Forelimb muscle (tissue), 1 donor: ENCODE measurements at regions not wholly inside any gene's neighbourhood (a gene's known extent, or its start where the extent isn't known, plus 50 kb on each side); places are given as distances from the start of the nearest gene placed in this dataset.
"Not testable (repeated sequence)": the region's sequence is repeated elsewhere in the genome, so short reads cannot be mapped to it uniquely, and the experiment has no call there.

Experiments used
- DNase-seq: peaks from one replicate; pipeline ENCODE4 v3.0.0-alpha.2; 2013; ENCODE audit warnings: low read depth

DNA sequence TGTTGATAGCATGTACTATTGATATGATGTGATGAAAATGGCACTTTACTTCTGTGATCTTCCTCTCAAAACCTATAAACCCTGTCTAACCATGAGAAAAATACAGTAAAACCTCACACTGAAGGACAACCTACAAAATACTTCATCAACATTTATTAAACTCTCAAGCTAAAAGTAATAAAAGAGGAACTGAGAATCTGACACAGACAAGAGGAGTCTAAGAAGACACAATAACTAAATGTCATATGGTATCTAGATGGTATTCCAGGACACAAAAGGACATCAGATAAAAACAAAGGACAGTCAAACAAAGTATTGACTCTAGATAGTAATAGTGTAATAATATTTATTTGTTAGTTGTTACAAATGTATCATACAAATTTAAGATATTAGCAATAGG lies 655.3 kb downstream of the SH3BGRL start:
- no peak for DNase-seq

DNA sequence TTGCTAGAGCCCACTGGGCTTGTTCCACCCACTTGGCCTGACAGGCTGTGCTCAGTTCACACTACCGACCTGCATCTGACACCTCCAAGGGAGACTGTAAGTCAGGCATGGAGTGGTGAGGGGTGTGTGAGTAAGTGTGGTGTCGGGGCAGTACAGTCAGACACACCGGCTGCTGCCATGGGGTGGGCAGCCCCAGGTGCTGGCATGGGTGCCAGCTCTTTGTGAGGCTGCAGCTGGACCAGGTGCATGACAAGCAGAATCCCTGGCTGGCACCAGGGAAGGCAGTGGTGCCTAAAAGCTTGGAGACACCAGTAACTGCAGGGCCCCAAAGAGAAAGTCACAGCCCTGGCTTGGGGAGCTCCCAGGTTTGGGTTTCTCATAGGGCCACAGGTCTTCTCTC lies 665.0 kb downstream of the SH3BGRL start:
- no peak for DNase-seq

DNA sequence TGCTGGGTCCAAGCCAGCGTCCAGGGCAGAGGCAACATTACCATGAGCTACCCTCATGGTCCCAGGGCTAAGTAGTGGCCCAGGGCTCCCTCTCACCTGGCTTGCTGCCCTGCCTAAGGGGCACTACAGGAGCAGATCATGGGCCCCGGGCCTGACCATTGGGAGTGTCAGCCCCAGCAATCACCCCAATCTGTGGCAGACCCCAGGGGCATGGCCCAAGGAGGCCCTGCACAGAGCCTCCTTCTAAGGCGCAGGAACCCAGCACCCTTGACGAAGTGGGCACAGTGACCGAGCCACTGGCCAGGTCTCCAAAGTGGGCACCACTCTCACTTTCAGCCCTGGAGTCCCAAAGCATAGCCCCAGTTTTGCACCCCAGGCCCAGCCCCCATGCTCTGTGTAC lies 667.1 kb downstream of the SH3BGRL start:
- DNase-seq, result no peak

DNA sequence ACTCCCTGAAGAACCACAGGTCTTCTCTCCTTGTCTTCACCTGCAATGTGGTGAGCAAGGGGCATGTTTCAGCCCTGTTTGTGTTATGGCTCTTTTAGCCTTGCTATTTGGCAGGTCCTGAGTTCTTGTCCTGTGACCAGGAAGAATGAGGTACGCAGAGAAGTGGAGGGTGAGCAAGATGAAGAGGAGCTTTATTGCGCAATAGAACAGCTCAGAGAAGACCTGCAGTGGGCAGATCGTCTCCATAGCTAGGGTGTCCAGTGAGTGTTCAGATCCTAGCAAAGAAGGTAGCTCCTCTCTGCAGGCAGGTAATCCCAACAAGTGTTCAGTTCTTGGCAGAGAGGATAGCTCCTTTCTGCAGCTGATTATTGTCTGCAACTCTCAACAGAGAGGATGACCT lies 672.9 kb downstream of the SH3BGRL start:
- DNase-seq, result no peak

DNA sequence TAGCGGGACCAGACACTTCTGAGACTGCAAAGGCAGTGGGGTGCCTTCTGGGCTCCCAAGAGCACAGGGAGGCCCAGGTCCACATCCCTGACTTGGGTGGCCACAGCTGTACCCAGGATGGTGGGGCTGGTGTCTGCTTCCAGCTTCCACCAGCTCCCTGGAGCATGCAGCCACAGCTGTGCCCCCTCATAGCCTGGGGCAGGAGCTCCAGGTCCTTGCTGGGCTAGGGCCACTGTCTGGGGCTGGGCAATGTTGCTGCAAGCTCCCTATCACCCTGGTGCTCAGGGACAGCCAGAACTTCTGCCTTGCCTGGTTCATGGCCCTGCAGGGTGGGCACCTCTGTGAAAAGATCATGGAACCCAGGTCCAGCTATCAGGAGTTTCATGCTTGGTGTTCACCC lies 673.9 kb downstream of the SH3BGRL start:
- no peak for DNase-seq

DNA sequence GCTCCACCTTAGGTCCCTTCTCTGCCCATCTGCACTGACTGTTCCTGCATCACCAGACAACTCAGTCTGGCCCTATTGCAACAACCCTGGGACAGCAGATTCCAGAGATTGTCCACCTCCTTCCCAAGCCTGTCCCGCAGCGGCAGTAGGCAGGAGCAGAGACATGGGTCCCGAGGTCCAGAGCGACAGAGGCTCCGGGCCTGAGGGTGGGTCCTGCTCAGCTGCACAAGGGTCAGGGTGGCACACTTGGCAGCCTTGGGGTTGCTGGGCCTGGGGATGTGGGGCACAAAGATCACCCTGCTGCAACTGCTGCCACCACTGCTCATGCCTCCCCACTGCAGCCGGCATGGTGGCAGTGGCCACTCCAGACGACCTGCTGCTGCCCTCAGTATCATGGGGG lies 674.5 kb downstream of the SH3BGRL start:
- DNase-seq, result no peak

DNA sequence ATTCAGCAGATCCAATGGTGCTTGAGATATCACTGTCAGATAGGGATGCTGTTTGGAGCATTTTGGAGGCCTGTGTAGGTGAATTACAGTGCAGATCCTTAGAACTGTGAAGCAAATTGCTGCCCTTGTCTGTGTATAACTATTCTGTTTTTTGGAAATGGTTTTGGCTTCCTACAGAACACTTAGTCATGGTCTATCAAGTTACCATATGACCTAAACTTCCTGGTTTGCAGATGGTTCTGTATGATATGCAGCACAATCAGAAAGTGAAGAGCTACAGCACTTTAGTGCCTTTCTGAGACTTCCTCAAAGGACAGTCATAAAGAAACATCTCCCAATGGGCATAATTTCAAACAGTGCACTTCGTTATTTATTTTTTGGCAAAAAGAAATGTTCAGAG lies 688.6 kb downstream of the SH3BGRL start:
- no peak for DNase-seq

DNA sequence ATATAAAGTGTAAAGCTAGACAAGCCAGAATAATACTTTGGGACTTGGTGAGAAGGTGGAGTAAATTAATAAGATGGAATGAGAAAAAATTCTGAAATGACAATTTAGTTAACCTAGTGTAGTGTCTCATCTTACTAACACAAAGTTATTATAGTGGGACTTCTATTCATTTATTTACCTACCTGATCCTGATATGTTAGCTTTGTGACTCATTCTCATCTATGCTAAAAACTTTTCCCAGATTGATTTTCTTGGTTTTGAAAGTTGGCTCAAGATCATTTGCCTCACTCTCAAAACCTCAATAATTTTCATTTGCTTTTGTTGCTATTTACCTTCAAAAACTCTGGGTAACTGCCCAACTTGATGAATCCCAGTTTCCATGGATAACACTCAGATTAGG lies 698.6 kb downstream of the SH3BGRL start:
- no peak for DNase-seq

DNA sequence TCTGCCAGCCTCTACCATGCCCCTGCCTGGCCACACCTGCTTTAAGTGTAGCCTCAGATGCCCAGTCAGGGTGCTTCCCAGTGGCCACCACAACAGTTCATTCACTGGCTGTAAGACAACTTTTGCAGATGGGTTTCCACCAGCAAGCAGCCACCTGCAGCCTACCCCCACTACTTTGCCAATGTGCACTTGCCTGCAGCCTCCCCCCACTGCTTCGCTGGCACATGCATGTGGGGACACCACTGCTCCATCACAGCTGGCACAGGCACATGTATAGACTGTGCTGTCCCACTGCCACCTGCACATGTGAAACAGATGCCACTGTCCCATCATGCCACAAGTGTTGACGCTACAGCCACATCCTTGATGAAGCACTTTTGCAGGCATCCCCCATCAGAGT lies 723.9 kb downstream of the SH3BGRL start:
- DNase-seq, result no peak

DNA sequence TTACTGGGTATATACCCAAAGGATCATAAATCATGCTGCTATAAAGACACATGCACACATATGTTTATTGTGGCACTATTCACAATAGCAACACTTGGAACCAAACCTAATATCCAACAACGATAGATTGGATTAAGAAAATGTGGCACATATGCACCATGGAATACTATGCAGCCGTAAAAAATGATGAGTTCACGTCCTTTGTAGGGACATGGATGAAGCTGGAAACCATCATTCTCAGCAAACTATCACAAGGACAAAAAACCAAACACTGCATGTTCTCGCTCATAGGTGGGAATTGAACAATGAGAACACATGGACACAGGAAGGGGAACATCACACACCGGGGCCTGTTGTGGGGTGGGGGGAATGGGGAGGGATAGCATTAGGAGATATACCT lies 744.0 kb downstream of the SH3BGRL start:
- DNase-seq, result not testable (repeated sequence)

DNA sequence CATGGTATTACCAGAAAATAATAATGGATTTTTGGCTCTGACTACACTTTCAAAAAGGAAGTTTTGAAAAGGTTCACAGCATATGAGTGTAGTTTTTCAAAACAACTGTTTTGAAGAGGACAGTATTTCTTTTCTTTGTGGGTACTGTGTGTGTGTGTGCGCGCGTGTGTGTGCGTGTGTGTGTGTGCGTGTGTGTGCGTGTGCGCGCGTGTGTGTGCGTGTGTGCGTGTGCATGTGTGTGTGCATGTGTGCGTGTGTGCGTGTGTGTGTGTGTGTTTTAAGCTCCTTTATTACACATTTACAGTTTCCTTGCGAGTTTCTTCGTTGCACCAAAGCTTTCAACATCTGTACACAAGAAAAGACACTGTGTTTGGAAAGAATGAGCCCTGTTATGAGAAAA lies 755.4 kb downstream of the SH3BGRL start:
- no peak for DNase-seq

DNA sequence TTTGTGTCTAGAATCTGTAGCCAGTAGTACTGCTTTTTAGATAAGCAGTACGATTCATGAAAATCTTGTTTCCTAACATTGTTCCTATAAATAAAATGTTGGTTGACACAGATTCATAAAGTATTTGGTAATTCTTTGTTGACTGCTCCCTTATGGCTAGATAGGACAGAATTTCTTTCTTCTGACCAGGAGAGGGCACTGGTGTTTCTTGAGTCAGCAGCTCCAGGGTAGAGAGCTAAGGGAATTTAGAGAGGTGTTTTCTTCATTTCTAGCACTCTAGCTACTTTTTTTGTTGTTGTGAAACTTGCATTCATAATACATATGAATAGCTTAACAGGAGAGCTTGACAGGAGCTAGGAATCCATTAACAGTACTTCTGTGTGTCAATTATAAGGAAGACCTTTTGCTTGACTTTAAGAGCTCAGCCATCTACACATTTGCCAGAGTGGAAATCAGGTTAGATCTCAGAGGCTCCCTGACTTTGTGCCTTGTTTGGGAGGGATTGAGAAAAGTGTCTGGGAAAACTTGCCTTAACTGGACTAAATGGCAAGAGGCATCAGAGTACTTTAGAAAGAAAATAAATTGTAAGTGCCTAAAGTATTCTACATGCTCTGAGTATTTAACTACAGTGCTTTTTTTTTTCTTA lies 756.1 kb downstream of the SH3BGRL start:
- peak; percentile 2 for DNase-seq

DNA sequence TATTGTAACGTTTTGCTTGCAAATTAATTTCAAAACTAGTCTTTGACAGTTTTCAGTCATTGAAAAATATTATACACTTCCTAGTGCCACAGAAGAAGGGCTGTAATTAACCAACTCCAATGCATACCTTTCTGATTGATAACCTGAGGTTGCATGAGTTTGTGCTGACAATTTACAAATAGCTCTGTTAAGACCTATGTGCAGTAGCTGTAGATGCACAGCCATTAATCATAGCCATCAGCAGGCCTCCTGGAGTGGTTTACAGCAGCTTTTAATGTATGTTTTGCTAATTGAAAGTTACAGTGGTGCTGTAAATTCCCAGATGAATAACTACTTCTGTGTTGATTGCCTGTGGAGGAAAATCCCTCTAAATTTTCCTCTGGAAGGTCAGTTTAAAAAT lies 758.1 kb downstream of the SH3BGRL start:
- no peak for DNase-seq

DNA sequence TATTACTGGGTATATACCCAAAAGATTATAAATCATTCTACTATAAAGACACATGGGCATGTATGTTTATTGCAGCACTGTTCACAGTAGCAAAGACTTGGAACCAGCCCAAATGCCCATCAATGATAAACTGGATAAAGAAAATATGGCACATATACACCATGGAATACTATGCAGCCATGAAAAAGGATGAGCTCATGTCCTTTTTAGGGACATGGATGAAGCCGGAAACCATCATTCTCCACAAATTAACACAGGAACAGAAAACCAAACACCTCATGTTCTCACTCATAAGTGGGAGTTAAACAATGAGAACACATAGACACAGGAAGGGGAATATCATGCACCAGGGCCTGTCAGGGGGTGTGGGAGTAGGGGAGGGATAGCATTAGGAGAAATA lies 772.5 kb downstream of the SH3BGRL start:
- DNase-seq, result not testable (repeated sequence)

DNA sequence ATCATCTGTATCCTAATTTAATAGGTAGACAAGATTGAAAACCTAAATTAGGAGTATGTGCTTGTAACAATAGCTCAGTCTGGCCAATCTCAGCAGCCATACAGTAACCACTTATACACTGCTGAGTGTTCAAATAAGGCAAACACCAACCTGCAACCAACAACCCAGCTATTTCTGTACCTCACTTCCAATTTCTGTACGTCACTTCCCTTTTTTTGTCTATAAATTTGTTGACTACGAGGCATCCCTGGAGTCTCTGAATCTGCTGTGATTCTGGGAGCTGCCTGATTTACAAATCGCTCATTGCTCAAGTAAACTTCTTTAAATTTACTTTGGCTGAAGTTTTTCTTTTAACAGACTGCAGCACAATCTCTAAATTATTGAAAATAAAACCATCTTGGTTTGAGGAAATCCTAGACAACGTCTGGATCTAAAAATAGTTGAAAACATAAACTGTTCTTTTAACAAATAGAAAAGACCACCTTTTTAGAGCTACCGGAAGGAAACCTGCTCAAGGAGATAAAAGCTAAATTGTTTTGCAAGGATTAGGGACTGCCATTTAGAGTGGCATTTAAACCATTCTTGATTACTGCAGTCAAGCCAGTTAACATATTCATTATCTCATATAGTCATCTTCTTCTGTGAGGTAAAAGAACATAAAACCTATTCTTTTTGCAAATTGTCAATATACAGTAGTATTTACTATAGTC lies 778.1 kb downstream of the SH3BGRL start:
- DNase-seq, result no peak

DNA sequence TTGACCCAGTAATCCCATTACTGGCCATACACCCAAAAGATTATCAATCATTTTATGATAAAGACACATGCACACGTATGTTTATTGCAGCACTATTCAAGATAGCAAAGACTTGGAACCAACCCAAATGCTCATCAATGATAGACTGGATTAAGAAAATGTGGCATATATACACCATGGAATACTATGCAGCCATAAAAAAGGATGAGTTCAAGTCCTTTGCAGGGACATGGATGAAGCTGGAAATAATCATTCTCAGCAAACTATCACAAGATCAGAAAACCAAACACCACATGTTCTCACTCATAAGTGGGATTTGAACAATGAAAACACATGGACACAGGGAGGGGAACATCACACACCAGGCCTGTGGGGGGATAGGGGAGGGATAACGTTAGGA lies 785.3 kb downstream of the SH3BGRL start:
- DNase-seq, result not testable (repeated sequence)

DNA sequence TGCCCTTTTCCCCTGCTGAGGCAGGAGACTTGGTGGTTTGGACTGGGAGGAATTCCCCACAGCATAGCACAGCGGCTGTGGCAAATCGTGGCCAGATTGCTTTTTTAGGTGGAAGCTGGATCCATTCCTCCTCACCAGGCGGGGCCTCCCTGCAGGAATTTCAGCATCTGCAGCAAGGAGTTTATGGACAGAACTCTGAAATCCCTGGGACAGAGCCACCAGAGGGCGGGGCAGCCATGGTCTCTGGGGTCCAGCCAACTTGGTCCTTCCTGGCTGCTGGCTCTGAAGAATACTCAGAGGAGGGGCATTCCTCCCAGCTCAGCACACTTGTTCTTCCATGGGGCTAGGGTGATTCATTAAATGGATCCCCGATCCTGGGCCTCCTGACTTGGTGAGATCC lies 794.3 kb downstream of the SH3BGRL start:
- no peak for DNase-seq

DNA sequence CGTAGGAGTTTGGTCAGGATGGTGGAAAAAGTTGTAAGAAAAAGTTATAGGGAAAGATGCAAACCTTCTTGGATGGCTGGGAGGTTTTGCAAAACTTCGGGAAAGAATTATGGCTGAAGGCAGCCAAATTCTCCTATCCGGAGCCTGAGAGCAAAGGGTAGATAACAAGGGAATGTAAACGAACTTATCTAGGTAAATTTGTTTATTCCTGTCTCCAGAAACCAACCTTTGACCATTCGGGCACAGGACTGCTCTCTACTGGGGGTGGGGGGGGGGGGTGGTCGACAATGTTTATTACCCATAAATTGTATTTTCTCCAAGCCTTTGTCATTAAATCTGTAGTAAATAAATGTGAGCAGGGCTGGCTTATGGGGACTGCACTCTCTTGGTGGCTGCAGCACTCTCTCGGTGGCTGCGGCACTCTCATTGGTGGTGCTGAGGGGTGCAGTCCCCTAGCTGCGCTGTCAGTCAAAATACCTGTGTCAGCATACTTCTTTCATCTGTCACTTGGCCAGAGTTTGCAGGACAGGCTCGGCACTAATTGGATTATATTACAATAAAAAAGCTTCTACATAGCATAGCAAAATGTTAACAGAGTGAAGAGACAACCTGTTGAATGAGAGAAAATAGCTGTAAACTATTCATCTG lies 827.8 kb downstream of the SH3BGRL start:
- DNase-seq, result no peak

DNA sequence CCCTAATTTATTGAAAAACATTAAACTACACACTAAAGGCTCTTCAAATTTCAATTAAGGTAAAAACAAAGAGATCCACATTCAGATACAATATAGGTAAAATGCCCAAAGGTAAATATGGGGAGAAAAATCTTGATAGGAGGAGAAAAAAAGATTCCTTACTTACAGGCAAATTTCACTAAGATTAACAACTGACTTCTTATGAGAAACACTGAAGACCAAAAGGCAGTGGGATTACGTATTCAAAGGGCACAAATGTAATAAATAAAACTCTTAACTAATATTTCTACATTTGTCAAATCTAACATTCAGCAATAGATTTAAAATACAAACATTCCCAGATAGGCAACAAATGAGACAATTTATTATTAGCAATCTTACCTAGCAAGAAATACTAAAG lies 829.3 kb downstream of the SH3BGRL start:
- DNase-seq, result no peak

DNA sequence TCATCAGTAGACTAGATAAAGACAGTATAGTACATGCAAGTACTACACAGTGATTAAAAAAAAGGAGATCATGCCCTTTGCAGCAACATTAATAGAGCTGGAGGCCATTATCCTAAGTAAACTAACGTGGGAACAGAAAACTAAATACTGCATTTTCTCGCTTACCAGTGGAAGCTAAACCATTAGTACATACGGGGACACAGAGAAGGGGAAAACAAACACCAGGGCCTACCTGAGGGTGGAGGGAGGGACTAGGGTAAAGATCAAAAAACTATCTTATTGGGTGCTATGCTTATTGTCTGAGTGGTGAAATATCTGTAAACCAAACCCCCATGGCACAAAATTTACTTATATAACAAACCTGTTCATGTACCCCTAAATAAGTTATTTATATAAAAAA lies 836.9 kb downstream of the SH3BGRL start:
- no peak for DNase-seq

DNA sequence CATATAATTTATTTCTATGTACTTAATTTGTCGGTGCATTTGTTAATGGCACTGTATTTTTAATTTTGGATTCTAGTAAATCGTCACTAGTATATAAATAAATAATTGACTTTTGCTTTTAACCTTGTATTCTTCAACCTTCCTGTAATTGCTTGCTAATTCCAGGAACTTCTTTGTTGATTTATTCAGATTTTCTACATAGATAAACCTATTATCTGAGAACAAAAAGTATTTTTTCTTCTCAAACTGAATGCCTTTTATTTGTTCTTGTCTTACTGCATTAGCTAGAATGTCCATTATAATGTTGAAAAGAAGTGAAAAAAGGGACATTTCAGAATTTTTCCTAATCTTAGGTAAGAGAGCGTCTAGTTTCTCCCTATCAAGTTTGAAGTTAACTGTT lies 839.1 kb downstream of the SH3BGRL start:
- DNase-seq, result no peak

DNA sequence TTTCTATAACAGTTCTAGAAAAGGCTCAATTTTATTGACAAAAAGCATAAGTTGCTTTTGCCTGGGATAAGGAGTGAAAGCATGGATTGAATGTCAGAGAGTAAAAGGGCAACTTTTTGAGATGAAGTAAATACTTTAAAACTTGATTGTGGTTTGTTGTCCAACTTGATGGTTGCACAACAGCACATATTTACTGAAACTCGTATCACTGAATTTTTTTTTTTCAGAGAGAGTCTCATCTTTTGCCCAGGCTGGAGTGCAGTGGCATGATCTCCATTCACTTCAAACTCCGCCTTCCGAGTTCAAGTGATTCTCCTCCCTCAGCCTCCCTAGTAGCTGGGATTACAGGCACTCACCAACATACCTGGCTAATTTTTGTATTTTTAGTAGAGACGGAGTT lies 856.8 kb downstream of the SH3BGRL start:
- DNase-seq, result no peak

DNA sequence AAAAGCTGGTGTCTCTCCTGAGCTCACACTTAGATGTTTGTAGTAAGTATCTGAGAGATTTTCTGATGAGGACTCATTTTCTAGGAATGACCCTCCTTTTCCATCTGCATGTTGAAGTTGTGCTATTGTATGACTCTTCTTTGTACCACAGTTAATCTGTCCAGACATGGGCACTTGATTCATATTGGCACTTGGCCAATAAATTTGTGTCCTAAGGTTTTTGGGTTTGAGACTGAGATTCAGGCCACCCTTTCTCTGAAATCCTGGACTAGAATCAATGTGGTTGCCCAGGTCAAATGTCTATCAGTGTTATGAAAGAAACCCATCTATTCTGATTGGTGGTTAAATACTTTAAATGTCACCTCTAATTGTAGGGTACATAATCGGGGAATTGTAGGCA lies 869.0 kb downstream of the SH3BGRL start:
- DNase-seq, result no peak
